ENCODE measurements at regions not wholly inside any gene's neighbourhood (a gene's known extent, or its start where the extent isn't known, plus 50 kb on each side); places are given as distances from the start of the nearest gene placed in this dataset.

DNA sequence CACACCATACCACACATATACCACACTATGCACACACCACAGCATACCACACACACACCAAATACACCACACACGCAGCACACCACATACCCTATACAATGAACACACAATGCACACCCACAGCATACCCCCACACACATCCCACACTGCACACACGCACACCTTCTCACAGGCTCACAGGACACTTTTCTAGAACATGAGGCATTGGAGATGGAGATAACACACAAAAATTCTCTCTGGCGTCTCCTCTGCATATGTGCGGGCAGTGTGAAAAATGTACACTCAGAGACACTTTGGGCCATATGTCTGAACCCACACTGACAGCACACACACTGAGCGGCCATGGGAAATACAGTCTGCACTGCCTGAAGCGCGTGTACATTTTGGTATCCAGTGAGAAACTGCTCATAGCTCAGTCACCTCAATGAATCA lies 278.1 kb downstream of the GADD45G start:
- no peak for DNase-seq (ENCODE audit: low read depth in 2 of 2)

DNA sequence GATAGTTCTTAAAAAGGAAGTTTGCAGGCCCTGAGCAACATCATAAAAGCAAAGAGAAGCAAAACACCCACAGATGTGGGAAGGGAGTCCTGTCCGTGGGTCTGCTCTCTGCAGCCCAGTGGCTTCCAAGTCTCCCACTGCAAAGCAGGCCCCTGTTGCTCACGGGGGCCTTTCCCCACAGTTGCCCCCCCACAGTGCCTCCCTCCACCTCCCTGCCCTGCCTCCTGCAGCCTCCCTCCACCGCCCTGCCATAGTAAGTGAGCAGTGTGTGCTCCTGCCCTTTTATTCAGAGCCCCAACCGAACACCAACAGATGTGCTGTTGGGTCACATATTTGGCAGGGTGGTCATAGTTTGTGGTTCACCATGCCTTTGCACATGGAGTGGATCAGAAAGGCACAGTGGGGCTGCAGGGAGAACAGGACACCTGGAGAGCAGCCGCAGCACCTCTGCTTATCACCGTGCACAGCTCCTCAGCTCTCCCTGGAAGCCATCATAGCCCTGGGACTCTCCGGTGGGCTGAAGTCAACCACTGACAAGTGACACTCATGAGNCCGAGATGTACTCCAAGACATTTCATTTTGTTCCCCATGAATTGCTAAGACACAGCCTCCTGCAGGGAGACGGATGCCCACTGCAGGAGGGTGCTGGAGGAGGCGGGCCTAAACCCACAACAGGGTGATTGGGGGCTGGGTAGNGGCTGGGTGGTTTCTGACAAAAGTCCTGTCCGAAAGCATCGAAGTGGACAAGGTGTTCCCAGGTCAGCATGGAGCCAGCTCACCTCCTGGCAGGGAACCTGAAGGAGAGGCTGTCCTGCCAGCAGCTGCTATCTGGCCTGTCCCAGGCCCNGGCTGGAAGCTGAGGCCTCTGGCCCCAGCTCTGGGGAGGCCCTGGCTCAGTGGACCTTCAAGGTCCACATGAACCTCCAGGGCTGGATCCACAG lies 278.9 kb downstream of the GADD45G start:
- DNase-seq (ENCODE audit: low read depth in 2 of 2): no peak

DNA sequence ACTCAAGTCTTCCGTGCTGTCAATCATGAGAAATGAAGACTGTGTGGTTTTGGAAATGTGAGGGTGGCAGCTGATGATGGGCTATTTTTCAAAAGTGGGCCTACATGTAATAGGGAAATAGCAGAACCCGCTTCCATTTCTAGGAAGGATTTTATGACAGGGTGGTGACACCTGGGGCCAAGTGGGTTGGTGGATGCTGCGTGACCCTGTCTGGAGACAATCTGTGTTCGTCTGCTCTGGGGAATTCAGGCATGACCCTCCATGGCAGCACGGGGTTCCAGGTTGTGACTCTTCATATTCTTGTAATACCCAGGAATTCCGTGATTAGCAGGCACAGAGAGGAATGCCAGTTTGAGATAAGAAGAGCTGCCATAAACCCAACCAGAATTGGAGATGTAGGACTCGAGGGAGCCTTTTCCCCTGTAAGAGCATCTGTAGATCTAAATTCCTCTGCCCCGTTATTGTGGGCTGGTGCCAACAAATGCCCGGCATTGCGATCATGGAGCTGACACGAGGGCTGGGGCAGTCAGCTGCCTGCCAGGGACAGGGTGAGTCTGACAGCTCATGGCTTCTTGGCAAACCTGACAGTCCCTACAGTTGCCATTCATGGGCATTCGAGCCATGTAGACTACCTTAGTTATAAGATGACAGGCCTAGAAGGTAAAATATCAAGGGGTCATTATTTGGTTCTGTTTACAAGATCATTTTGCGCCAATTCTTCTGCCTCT lies 279.7 kb downstream of the GADD45G start:
- no peak for DNase-seq (ENCODE audit: low read depth in 2 of 2)

DNA sequence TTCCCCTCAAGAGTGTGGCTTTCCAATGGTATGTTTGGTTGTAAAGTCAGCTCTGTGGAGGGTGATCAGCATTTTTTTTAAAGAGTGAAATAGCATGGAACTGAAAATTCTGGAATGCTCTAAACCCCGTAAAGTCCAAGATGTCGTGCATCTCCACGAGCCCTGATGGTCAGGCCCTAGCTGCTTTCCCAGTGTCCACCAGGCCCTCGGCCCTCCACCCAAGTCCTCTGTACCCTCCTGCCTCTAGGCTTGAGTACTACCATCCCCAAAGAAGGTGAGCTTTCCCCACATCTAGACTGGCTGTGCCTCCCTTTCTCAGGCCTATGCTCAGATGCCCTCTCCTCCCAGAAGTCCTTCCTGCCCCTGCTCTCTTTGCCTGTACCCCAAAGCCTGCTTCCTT lies 280.3 kb downstream of the GADD45G start:
- no peak for DNase-seq (ENCODE audit: low read depth in 2 of 2)

DNA sequence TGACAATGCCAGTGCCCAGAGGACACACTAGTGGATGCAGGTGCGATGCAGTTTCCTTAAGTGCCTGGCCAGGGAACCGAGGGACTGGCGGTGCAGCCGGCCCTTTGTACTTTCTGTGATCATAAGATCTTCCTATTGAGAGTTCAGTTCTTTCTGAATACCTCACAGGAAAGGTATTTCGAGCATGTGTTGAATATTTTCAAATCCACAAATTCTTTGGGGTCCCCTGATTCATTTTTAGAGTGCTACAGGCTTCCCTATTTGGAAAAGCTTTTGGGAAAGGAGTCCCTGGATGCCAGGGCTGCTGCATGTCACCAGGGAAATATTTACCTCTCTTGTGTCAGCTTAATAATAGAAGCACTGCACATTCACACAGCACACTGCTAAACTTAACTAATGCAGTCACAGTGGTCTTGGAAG lies 281.5 kb downstream of the GADD45G start:
- no peak for DNase-seq (ENCODE audit: low read depth in 2 of 2)

DNA sequence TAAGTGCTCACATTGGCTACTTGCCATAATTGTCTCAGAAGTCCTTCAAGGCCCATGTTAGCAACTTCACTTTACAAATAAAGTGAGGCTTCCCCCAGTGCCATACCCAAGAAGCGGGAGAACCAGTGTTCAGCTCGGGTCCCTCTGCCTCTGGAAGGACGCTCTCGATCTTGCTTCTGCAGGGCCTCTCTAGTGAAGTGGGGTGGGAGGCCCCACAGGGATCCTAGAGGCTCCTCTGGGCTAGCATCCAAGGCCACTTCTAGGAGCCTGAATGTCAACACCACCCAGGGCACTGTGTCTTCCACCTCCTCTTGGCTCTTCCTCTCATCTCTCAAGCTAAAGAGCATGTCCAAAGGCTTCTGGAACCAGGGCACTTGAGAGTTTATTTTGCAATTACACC lies 282.5 kb downstream of the GADD45G start:
- no peak for DNase-seq (ENCODE audit: low read depth in 2 of 2)

DNA sequence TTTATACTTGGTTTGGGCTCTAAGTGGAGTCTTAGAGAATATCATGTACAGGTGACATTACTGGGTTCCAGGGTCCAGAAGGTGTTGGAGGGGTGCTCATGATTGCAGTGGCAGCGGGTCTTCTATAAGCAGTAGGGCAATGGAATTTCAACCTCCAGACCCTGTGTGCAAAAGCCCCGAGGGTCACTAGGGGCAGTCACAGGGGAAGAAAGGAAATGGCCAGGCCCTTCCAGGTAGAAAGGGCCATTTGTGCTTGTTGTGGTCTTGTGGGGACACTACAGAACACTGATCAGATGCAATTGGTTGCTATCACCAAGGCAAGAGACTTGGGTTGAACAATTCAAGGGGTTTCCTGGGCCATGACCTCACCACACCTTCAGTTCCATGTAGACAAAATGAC lies 283.4 kb downstream of the GADD45G start:
- no peak for DNase-seq (ENCODE audit: low read depth in 2 of 2)

DNA sequence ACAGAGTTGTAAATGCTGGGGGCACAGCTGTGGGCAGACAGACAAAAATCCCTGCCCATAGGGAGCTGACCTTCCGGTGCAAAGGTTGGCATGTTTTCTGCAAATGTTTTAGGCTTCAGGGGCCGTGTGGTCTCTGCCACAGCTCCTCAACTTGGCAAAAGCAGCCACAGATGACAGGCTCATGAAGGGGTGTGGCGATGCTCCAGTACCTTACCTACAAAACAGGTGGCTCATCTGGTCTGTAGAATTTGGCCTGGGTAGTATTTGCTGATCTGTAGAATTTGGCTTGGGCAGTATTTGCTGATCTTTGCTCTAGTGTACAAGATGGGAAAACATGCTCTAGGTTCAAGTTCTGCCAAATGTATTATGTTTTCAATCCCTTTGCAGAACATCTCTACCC lies 283.9 kb downstream of the GADD45G start:
- no peak for DNase-seq (ENCODE audit: low read depth in 2 of 2)

DNA sequence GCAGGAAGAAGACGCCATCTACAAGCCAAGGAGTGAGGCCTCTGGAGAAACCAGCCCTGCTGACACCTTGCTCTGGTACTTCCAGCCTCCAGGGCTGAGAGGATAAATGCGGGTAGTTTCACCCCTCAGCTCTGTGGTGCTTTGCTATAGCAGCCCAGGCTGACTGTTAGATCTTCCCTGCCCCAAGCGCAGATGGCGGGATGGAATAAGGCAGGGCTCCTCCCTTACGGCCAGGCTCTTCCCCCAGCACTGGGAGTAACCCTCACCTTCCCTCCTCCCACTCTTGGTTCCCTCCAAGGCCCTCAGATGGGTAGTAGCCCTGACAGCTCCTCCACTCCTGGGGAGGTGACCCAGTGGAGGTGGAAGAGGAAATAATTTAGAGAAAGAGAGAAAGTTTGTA lies 285.1 kb downstream of the GADD45G start:
- no peak for DNase-seq (ENCODE audit: low read depth in 2 of 2)

DNA sequence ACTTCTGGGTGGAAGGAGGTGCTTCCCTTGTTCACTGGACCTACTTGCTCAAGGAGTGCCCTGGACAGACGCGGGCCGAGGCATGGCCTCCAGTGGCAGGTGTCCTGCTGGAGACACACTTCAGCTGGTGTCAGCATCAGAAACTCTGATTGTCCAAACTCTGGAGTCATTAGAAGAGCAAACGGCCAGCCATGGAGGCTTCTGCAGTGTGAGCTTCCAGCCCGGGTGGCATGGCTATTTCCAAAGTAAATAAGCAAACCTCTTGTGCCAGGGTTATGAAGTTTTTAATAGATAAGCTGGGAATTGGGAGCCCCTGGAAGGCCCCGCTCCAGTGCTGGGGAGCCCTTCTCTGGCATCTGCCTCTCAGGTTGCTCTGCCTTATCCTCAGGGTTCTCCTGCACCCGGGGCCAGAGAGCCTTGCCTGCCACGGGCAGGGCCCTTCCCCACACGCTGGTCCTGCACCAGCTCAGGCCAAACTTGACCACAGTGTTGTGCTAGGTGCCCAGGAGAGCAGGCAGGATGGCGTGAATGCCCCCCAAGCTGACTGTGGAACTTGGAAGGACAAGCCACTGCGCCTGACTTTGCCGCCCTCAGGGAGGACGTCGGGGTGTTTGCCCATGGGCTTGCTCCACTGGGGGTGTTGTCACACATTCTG lies 285.6 kb downstream of the GADD45G start:
- DNase-seq (ENCODE audit: low read depth in 2 of 2): no peak

DNA sequence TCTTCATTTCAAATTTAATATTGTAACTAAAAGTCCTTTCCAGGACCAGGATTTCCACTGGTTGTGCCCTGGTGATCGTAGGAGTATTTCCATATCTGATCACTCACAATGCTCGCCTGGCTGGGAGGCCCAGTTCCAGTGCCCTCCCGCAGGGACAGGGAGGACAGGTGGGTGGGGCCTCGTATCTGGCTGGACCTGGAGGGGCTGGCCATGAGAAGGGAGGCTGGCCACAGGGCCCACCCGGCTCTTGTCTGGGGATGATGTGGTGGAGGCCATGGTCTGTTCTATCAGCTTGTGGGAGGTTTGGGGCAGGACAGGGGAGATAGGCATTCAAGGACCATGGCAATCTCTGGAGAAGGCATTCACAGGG lies 286.4 kb downstream of the GADD45G start:
- DNase-seq (ENCODE audit: low read depth in 2 of 2): no peak

DNA sequence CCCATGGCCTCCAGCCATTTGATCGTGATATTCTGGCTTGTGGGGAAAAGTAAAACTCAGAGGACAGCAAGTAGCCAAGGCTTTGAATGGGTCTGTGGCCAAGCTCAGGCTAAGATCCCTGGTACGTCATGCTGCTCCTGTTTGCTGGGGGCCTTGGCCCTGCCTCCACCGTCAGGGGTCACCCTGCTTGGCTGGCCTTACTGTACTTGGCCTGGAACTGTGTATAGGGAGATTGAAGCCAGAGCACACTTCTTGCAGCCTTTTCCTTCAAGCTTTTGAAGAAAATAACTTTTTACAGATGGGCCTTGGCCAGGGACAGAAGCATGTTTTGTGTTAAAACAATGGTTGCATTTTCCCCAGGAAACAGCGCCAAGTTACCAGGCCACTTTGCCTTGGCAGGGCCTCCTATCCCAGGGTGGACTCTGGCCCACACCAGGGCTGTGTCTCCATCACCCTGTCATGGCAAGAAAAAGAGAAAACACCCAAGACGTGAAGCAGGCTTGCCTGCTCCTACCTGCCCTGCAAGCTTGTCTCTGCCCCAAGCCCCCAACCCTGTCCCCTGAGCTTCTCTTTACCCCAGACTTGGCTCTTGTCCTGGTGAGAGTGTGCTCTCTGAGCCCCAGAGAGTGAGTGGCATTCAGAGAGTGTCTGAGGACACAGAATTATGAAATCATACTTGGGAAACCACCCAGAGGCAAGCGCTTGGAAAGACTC lies 286.9 kb downstream of the GADD45G start:
- DNase-seq (ENCODE audit: low read depth in 2 of 2): no peak

DNA sequence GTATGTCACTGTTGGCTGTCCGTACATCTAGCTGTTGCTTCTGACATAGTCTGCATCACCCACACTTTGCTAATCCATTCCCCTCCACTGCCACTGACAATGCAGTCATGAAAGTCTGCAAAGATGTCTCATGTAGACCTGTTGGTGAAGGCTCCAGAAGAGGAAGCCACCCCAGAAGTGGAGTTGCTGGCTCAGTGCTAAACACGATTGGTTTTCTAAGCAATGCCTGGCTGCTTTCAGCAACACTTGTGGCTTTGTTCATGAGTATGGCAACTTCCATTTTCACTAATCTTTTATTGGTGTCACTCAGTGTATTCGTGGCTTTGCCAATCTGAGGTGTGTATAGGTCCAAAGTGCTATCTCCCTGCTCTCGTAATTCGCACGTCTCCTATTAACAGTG lies 288.1 kb downstream of the GADD45G start:
- DNase-seq (ENCODE audit: low read depth in 2 of 2): no peak

DNA sequence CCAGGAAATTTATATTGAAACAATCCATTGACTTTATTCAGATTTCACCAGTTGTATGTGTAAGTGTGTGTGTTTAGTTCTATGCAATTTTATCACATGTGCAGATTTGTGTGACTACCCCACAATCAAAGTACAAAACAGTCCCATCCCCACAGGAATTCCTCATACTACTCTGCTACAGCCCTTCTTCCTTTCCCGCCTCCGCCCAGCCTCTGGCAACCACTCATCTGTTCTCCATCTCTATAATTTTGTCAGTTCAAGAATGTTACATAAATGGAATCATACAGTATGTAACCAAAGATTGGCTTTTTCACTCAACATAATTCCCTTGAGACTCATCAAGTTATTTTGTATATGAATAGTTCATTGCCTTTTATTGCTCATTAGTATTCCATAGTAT lies 289.1 kb downstream of the GADD45G start:
- no peak for DNase-seq (ENCODE audit: low read depth in 2 of 2)

DNA sequence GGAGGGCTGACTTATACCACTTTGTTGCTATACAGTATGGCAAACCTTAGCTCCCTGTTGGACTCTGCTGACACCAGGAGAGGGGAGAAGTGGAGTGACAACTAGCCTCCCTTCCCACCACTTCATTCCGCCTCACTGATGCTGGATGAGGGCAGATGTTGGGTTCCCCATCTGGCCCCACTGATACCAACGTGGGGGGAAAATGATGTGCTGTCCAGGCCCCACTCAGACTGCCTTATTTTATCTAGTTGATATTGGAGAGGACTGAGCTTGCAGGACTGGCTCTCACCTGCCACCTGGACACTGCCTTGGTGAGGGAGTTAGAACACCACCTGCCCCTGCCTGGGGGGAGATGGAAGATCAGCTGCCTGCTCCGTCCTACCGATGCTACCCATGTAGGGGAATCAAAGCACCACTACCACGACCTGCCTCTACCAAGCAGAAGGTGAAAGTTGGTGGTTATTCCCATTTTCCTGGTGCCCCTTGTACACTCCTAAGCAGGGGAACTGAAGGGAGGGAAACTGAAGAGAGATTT lies 292.1 kb downstream of the GADD45G start:
- no peak for DNase-seq (ENCODE audit: low read depth in 2 of 2)

DNA sequence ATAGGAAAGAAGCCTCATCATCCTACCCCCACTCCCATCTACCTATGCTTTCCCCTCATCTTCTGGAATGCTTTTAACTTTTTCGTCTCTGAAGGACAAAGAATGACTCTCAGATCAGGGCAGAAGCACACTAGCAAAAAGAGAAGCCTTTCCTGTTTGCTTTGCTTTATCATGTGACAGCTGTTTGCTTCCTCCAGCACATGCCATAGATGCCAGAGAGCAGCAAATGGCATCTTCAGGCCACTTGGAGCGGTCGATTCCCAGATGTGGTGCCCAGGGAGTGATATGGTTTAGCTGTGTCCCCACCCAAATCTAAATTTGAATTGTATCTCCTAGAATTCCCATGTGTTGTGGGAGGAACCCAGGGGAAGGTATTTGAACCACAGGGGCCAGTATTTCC lies 294.8 kb downstream of the GADD45G start:
- no peak for DNase-seq (ENCODE audit: low read depth in 2 of 2)

DNA sequence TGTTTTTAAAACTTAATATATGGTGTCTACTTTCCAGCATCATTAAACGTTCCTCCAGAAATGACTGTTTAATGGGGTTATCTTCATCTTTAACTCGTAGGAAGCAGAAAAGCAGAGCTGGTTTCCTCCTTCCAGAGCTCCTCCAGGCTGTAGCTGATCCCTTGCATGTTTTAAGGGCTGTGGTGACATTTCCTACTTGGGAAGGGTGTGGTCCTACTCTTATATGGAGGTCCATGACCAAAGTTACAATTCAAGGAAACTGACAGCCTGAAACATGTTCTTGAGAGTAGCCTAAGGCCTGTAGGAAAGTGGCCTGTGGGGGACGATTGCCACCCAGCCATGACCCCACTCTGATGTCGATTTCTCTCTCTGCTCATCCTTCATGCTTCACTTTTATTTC lies 297.1 kb downstream of the GADD45G start:
- DNase-seq (ENCODE audit: low read depth in 2 of 2): no peak

DNA sequence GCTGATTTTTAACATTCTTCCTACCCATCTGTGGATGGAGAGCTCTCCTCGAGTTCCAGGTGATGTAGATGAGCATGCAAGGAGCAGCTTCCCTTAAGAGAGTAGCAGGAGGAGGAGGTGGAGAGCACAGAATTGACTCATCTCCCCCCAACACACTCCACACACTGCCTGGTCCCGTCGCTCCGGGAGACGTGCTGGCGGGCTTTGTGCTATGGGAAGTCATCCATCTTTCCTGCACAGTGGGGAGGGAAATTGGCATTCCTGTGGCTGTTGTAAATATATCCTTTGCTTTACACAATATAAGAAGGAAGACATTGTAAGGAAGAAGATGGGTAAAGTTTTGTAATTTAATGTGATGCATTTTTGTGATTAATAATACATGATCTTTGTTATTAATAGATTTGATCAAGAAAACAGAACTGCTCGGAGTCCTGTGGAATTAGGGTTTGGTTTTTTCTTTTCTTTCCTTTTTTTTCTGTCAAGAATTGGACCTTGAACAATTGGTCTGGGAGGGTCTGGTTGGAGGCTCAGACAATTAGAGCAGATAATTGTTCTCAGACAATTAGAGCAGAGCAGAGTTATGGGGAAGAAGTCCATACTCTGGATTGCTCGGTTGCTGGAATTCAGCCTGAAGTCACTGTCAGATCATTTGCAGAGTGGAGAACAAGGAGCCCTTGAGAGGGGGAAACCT lies 297.8 kb downstream of the GADD45G start:
- DNase-seq (ENCODE audit: low read depth in 2 of 2): no peak

DNA sequence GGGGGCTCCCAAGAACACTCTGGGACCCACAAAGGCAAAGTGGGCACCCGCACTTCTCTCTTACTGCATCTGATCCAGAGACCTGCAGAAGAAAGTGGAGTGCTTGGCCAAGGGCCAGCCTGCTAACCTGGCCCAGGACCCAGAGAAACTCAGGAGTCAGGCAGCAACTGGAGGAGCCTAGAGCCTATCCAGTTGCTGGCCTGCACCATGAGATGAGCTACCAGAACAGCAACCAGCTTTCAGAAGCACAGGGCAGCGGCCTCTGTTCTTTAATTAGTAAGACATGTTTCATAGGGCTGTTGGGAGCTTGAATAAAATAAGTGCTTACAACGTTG lies 298.3 kb downstream of the GADD45G start:
- no peak for DNase-seq (ENCODE audit: low read depth in 2 of 2)

DNA sequence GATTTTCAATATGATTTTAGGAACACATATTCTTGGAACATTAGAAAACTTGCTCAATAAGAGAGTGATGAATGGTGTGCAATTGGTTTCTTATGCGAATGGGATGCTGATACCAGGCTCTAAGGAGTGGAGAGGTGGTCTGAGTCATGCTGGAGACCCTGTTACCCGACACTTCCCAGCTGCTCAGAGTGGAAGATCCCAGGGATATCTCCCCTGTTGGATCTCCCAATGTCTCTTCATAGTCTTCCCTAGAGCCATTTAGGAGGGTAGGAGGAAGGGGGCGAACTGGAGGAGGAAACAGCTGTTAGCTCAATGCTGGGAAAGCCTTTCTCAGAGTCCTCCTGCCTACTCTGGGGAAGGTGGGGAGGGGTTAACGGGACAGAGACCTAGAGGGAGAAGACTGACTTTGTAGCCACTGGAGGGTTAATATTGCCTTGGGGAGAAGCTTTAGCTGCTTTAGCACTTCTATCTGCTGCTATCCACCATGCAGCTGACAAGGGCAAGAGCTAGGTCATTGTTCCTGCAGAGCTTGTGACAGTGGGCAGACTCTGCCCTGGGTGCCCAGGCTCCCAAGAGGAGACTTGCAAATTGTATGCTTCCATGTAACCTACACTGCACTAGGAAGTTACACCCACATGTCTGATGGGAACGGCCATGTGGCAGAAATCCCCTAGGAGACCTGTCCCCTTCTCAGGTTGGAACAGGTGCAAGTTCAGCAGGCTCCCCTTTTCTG lies 301.0 kb downstream of the GADD45G start:
- DNase-seq (ENCODE audit: low read depth in 2 of 2): no peak
